ENCODE measurements at regions not wholly inside any gene's neighbourhood (a gene's known extent, or its start where the extent isn't known, plus 50 kb on each side); places are given as distances from the start of the nearest gene placed in this dataset.

GRCh38 chr1:82921759-82922158 lies 1077.2 kb downstream of the TTLL7 start:
- TF ChIP-seq, protein P1, sequence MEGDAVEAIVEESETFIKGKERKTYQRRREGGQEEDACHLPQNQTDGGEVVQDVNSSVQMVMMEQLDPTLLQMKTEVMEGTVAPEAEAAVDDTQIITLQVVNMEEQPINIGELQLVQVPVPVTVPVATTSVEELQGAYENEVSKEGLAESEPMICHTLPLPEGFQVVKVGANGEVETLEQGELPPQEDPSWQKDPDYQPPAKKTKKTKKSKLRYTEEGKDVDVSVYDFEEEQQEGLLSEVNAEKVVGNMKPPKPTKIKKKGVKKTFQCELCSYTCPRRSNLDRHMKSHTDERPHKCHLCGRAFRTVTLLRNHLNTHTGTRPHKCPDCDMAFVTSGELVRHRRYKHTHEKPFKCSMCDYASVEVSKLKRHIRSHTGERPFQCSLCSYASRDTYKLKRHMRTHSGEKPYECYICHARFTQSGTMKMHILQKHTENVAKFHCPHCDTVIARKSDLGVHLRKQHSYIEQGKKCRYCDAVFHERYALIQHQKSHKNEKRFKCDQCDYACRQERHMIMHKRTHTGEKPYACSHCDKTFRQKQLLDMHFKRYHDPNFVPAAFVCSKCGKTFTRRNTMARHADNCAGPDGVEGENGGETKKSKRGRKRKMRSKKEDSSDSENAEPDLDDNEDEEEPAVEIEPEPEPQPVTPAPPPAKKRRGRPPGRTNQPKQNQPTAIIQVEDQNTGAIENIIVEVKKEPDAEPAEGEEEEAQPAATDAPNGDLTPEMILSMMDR (IDR thresholded peaks at IDR 0.05), result no peak
- no peak for TF ChIP-seq POLR2A (IDR thresholded peaks at IDR 0.05)
